Colon (tissue), 2 donors: ENCODE measurements at regions not wholly inside any gene's neighbourhood (a gene's known extent, or its start where the extent isn't known, plus 50 kb on each side); places are given as distances from the start of the nearest gene placed in this dataset.
"Not testable (repeated sequence)": the region's sequence is repeated elsewhere in the genome, so short reads cannot be mapped to it uniquely, and the experiment has no call there.

Source experiments
- FAIRE-seq: peaks from 2 replicates; lab custom pipeline; 2012; peaks lifted over from hg19 to GRCh38; lab: Jason Lieb, UNC
- donor health status: control.
- donor health status: control.

GRCh38 chr2:239568601-239569000 is 167.8 kb upstream of the HDAC4 start:
- FAIRE-seq, result no peak

DNA sequence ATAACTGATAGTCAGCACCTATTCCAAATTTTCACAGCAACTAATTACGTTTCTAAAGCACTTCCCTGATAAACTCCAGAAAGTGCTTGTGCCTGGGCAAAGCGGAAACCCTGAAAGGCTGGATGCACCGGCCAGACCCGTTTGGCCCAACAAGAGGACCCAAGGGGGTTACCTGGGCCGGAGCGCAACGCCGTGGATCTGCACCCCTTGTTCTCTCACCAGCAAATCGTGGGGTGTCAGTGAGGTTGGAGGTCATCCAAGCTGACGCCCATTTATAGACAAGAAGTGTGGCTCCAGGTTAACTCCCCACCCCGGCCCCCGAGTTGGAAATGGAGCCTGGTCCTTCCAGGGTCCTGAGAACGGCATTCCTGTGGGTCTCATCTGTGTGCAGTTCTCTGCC is 167.0 kb upstream of the HDAC4 start:
- FAIRE-seq, result no peak

DNA sequence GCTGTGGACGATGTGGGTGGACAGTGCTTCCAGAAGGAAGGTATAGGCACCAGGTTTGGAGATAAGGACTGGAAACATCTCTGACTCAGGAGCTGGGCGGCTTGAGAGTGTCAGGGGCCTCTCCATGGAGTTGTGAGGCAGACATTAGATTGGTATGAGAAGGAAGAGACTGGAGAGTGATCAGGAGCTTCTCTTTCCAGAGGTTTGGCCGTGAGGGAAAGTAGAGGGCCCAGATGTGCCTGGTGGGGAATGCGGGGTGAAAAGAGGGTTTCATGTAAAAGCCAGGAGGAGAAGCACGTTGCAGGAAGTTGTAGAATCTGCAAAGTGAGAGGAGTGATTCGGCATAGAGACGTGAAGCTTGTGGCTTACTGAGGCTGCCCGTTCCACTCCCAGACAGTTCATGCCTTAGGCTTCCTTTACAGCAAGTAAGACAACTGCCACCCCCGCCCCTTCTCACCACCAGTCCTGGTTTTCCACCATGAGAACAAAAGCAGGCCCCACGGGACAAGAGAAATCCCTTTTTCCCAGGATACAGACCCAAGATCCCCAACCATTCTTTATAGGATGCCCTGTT is 166.3 kb upstream of the HDAC4 start:
- FAIRE-seq, result no peak

DNA sequence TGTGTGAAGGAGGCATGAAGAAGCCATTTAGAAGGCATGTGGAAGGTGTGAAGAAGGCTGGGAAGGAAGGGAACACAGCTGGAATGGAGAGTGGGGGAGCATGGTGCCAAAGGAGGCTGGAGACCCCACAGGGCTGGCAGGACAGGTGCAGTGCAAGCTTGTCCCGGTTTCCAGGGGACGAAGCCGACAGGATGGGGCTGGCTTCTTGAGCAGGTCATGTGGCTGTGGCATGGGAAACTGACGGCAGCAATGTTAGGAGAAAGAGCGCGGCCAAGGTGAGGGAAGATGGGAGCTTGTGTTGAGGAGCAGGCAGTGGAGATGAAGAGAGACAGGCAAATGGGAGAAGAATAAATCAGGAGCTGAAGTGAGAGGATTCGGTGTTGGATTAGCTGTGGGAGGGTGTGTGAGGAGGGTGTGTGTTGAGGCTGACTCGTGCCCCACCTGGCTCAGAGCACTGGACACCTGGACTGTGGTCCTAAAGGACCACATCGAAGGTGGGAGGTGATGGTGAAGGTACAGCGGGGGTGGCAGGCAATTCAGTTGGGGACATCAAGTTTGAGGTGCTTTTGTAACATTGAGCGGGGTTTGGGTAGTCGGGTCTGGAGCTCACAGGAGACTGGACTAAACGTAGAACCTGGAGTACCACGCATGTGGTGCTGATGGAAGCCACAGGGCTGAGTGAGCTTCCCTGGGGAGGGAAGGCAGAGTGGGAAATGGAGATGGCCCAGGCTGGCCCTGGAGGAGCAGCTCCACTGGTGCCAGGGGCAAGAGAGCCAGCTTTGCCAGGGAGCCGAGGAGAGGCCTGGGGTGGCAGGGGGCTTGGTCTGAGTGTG is 165.6 kb upstream of the HDAC4 start:
- no peak for FAIRE-seq

DNA sequence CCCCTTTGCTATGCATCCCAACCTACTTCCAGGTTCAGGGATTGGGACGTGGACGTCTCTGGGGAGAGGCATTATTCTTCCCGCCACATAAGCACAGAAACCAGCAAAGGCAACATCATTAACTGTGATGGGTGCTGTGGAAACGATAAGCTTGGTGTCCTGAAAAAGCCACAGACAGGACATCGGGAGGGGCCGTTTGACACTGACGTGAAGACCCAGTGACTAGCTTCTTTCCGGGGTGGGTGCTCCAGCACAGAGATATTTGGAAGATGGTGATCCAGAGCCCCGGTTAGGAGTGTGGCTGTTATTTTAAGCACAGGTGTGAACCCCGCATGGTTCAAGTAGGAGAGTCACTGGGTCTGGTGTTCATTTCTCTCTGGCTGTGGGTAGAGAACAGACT is 163.8 kb upstream of the HDAC4 start:
- no peak for FAIRE-seq

DNA sequence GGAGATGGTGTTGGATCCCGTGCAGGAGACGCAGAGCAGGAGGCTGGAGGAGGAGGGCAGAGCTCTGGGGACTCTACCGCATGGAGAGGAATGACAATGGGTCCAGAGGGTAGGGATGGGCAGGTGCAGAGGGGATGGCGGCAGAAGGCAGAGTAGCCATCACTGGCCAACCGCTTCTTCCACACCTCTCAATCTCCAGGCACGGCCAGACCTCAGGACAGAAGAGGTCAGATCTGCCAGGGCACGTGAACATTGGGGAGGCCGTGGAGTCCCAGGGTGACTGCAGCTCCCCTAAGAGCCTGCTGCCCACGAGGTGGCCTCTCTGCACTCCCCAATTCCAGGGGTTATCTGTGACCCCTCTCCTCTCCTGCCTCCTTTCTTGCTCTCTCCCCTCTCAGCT is 162.7 kb upstream of the HDAC4 start:
- FAIRE-seq, result no peak

DNA sequence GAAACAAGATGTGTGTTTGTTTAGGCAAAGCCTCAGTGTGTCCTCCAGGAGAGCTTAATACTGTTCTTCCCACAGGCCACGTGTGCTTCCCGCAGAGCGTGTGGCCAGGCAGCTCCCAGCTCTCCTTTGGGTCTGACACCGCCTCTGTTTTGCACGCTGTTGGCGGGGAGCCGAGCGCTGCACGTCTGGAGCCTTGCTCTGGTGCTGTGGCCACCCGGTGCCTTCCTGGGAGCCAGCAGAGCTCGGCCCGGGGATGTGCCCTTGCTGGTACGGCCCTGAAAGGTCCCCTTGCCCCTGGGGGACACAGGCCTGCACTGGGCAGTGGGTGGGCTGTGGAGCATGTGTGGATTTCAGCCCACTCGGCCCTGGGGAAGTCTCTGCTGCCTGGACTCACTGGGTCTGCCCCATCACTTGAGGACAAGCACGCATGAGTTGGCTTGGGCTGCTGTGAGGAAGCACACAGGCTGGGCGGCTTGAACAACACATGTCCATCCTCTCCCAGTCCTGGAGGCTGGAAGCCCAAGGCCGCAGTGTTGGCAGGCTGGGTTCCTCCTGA is 160.7 kb upstream of the HDAC4 start:
- FAIRE-seq, result no peak

GRCh38 chr2:239559417-239560261 is 158.8 kb upstream of the HDAC4 start:
- no peak for FAIRE-seq

GRCh38 chr2:239558661-239559060 is 157.8 kb upstream of the HDAC4 start:
- FAIRE-seq, result no peak

- no peak for FAIRE-seq
Observed at GRCh38 chr2:239557516-239557915, 156.7 kb upstream of the HDAC4 start.

- no peak for FAIRE-seq
Observed at GRCh38 chr2:239555571-239555905, 154.7 kb upstream of the HDAC4 start.

- FAIRE-seq, result no peak
Observed at GRCh38 chr2:239554766-239555570, 154.1 kb upstream of the HDAC4 start.

GRCh38 chr2:239553376-239554000 is 152.7 kb upstream of the HDAC4 start:
- FAIRE-seq, result no peak

DNA sequence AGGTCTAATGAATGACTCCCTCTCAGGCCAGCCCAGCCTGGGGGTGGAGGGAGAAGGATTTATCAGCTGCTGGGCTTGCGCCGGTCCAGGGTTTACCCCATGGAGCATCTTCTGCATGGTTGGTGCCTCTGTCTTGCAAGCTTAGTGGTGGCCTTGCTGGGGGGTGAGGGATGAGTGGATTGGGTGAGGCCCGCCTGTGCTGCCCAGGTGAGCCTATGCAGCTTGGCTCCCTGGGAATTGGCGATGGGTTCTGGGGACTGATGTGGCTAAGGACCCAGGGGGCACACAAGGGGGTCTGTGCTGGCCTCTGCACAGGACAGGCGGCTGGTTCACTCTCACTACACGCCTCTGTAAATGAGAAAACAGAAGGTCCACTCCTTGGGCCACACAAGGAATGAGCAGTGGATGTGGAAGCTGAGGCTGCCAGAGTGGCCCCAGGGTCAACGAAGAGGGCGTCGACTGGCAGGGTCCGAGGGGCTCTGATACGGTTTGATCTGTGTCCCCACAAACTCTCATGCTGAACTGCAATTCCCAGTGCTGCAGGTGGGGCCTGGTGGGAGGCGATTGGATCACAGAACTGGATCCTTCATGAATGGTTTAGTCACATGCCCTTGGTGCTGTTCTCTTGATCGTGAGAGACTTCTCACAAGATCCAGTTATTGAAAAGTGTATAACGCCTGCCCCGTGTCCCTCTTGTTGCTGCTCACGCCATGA is 151.6 kb upstream of the HDAC4 start:
- FAIRE-seq, result no peak

GRCh38 chr2:239551206-239551605 is 150.4 kb upstream of the HDAC4 start:
- no peak for FAIRE-seq

- no peak for FAIRE-seq
Observed at GRCh38 chr2:239550357-239550756, 149.5 kb upstream of the HDAC4 start.

DNA sequence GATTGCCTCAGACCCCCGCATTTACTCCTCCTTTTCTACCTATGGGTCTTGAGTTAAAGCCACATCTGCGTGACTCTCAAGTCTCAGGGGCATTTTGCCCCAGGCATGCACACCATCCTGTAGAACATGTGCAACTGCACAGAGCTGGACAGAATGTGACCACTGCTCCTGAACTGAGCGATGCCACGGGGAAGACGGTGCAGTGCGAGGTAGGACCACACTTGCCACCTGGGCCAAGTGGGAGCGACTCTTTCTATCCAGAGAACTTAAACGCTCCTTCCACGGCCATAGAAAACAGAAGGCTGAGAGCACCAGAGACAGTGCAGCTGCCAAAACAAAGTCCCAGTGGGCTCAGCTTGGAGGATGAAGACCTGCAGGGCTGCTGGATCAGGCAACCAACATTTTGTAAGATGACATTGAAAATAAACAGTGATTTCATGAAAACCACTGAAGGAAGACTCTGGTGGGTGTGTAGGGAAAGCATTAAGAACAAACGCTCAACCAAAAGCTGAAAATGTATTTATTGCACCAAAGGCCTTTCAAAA is 149.0 kb upstream of the HDAC4 start:
- no peak for FAIRE-seq

DNA sequence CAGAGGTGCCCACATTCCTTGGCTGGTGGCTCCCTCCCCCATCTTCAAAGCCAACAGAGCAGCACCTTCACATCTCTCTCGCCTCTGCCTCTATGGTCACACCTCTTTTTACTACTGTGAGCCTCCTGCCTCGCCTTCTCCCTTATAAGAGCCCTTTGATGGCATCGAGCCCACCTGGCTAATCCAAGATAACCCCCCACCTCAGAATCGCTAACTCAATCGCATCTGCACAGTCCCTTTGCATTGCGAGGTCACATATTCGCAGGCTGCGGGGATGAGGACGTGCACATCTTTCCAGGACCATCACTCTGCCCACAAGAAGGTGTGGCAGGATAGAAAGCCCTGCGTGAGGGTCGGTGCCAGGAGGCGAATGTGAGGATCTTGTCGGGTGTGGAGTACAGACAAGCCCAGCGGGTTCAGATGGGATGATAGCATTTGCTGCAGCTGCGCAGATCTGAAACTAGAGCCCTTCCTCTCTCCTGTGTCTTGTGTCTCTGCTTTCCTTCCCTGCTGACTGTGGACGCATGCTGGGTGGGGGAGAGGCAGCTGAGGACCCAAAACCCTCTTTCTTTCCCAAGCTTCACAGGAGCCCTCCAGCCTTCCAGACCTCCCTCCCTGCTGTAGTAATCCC is 148.3 kb upstream of the HDAC4 start:
- no peak for FAIRE-seq

DNA sequence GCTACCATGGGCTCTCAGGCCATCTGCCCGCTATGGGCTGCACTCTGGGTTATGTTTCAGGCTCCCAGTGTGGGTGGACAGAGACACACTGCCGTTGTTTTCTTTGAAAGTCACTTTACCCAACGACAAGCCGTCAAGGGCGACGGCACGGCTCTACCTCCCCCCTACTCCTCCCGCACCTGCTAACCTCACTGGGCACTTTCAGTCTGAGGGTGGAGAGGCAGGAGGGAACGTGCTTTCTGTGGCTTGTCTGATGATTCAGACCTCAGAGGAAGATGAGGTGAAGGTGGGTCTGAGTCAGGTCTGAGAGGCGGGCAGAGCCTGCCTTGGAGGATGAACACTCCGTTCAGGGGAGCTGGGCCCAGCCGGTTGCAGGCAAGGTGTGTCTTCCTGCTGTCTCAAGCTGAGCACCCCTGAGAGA is 147.6 kb upstream of the HDAC4 start:
- FAIRE-seq, result no peak

- FAIRE-seq, result not testable (repeated sequence)
Observed at GRCh38 chr2:239547140-239547539, 146.3 kb upstream of the HDAC4 start.
